GM19438 (cell line): ENCODE measurements at regions not wholly inside any gene's neighbourhood (a gene's known extent, or its start where the extent isn't known, plus 50 kb on each side); places are given as distances from the start of the nearest gene placed in this dataset.

ENCODE experiments used
- ATAC-seq: cut with Tn5 transposase; IDR thresholded peaks from one replicate; pipeline ENCODE4 v1.9.1; 2021; ENCODE audit warnings: low read depth; ENCODE audit not compliant: unreplicated experiment

DNA sequence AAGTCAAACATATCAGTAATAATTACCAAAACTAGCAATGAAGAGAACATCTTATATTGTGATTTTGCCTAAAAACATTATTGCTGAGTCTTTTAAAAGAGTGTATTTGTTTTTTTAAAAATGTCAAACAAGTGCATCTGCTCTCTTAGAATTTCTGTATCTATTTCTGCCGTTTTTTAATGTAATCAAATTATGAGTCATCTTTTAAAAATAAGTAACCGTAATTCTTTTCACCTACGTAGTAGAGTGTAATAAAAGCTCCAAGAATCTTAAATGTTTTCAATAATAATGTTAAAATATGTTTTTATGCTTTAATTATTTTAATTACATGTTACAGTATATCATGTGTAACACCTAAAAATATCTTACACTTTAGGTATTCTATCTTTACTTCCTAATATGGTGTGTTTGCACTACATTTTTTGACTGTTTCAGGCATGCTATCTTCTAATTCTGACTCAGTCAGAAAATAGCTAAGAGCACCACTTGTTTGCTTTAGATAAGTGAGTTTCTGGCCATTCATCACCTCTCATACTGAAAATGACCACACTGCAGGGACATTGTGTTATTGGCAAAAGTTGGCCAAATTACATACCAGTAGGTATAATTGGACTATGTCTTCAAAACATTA is 368.5 kb downstream of the PCDH7 start:
- no peak for ATAC-seq

DNA sequence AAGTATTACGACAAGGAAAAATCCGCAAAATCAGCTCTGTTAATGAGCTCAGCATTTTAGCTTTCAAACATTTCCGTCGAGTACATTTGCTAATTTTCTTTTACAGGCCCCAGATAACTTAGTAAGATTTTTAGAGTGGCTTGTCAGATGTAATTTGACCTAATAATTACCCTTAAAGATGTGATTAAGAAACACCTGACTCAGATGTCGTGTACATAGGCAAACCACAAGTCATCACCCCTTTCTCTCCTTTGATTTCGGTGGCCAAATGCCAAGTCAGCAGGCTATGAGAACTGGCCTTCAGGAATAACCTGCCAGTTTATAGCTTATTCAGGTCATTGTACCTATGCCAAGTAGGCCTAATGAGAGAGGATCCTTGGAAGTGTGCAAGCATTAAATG is 369.6 kb downstream of the PCDH7 start:
- no peak for ATAC-seq

DNA sequence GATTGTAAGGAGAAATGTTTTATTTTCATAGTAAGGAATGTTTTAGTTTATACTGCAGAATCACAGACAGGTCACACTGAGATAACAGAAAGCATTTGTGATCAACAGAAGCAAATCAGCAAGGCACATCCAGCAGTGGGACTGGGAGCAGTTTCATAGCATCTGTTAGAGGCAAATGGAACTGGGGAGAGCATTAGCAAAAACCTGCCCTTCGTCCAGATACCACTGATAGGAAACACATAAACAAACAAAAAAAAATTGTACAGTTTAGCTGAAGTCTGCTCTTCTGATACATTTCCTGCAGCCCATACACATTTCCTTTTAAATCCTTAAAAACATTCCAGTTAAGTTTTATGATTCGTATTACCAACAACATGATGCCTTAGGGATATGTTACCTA is 374.3 kb downstream of the PCDH7 start:
- no peak for ATAC-seq

DNA sequence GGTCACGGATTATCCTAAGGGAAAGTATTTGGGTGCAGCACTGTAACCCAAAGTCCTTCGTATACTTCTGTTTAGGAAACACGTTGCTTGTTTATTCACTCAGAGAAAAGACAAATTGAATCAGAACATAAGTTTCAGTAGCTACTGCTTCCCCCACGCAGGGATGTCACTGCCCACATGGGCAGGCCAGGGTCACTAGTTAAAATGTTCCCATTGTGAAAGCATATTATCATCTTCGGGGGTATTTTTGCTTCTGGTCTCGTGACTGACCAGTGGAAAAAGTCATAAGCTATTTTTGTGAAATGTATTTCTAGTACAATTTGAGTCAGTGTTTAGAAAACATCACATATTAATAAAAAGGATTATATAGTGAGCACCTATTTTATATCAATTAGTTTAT is 377.8 kb downstream of the PCDH7 start:
- ATAC-seq = no peak

DNA sequence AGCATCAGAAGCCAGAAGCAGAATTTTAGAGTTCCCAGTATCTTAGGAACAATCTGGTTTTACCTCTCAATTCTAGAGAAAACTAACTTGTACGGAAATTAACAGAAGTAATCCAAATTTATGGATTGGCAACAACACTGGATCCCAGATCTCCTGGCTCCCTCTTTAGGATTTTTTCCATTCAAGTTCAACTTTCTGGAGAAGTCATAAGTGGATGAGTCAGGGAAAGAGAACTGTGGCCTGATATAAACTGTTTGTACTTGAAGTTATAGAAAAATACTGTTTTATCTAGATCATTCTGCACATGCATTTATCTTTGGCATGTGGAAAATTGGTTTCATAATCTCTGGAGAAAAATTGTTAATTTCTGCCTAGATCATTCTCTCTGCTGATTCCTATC is 380.4 kb downstream of the PCDH7 start:
- ATAC-seq = no peak

DNA sequence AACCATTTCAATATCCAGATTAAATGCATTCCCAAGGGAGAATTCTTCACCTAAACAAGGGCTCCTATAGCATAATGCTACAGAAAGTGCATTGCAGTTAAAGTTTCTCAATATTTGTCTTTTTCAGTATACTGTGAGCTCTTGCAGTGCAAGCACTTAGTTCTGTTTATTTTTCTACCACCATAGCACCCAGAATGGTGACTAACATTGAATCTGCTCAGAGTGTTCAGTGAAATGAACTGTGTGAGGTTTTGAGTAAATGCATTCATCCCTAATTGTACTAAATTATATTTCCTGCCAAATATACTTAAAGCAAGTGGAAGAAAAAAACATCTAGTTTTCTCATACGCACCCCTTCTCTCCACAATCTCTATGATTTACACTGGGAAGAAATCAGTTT is 383.9 kb downstream of the PCDH7 start:
- ATAC-seq = no peak

DNA sequence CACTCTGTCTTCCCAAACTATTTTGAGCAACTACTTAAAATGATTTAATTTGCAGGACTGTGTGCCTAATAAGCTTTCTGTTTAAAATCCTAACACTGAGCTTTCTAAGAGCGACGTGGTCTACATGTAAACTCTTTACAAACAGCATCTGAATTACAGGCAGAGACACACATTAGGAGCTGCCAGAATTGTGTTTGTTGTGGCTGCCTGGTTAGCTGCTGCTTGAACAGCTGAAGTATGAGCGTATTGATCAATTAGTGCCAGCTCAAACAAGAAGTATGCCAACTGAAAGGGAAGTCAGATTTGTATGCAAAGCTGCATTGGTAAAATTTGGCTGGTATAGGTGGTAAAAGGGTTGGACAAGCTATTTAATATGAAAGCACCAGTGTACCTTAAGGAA is 384.4 kb downstream of the PCDH7 start:
- no peak for ATAC-seq

DNA sequence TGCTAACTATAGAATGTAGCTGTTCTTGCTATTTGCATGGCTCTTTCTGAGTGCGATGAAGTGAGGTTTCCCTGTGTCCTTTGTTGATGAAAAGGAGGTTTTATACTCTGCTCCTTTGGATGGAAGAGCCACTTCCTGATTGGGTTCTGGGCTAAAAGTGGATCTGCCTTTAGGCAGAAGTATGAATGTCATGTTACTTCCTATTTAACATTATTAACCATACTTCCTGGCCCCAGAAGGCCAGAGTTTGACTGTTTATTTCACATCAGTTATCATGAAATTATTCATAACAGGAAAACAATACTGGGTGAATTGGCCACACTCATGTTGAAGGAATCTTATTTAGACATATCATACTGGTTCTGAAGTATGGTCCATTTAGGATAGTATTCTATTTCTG is 386.2 kb downstream of the PCDH7 start:
- no peak for ATAC-seq

DNA sequence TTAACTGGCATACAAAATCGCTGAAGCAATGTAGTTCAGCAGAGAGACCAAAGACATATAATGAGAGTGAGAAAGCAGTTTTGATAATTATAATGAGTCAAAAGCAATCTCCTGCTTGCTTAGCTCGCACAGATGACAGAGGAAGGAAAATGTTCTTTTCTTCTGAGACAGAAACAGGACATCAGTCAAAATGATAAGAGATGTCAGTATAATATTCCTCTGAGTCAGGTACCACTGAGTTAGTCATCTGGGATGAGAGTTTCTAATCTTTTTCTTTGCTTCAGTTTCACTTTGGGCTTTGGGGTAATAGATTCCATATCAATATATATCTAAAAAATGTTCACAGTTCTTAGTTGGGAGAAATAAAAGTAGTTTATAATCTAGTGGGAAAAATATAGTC is 387.2 kb downstream of the PCDH7 start:
- ATAC-seq = no peak

DNA sequence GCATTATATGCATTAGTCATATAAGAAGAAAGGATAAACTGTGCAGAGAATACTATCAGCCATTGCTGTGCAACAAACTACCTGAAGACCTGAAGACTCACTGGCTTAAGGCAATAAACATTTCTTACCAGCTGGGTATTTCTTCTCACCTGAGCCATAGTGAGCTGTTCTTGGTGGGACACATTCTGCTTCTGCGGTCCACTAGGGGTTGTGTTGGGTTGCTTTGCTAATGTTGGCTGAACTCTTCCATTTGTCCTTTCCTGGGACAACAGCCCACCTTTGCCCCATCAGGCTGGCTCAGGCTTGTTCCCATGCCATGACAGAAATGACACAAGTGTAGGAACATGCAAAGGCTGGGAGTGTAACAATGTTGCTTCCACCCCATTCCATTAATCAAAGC is 388.6 kb downstream of the PCDH7 start:
- no peak for ATAC-seq

DNA sequence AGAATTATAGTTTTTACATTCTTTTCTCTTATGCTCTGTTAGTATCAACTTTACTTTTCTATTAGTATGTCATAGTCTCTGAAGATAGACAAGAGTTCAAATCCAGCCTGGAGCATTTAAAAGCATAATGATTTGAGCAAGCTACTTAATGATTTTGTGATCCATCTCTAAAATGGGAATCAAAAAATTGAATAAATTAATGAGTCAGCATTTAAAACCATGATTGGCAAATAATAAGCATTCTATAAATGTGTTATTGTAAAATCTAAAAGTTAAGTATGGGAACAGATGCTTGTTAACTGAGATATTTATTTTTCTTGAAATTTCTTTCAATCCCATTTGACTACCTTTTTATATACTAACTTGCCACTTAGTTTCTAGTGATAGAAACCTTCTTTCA is 391.6 kb downstream of the PCDH7 start:
- no peak for ATAC-seq

DNA sequence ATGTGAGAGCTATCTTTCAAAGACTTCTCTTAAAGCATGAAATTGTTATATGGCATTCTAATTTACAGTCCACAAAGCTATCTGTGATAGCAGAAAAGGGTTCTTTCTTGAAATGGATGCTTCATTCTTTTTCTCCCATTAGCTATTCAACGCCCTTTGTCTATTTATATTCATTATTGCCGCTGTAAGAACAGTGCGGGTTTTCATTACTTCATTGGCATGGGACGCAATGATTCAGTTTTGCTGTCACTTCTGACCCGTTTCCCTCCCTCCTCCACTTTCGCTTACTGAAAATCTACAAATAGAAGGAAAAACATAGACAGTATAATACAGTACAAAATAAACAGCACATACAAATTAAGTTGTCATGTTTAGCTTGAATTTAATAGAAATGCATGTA is 394.6 kb downstream of the PCDH7 start:
- no peak for ATAC-seq

DNA sequence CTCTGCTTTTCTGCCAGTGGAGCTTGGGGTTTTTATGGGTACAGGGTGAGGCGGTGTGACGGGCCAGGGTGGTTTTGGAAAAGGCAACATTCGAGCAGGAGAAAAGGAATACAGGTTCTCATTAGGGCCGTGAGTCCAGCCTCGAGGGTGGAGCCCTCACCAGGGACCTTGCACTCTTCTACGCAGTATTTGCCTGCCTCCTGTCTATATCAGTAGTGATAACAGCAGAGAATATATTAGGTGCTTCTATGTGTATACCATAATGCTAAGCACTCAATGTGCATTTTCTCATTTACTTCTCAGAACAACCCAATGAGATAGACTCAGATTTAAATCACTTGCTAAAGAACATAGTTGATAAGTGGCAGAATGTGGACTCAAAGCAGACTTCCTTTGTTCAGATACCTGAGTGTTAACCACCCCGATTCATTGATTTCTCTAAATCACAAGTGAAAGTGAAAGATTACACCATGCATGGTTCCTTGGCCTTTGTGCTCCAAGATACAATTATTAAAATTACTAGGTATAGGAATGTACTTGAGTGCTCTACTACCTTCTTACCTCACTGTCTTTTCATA is 403.9 kb downstream of the PCDH7 start:
- ATAC-seq = no peak

DNA sequence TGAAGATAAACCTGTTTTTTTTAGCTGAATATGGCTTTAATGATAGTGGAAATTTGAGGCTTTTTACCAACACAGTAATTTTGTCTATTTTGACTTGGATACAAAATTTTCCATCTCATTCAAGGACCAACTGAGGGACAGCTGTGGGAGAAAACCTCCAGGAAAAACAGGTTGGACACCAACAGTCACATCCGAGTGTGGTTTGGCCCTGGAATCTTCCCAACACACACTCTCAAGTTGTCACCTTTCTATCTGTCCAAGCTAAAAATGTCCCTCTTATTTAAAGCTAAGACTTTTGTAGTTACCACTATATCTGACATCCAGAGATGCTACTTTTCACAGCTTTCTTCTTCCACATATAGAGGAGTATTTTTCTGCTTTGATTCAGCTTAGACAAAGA is 404.9 kb downstream of the PCDH7 start:
- no peak for ATAC-seq

DNA sequence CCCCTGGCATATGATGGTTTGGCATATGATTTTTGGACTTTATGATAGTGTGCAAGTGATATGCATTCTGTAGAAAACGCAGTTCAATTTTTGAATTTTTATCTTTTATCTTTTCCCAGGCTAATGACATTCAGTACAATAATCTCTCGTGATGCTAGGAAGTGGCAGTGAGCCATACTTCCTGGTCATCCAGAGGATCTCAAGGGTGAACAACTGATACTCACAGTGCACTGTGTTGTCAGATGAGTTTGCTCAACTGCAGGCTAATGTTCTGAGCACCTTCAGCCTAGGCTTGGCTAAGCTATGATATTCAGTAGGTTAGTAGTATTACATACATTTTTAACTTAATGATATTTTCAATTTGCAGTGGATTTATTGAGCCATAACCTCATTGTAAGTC is 405.3 kb downstream of the PCDH7 start:
- ATAC-seq = no peak

DNA sequence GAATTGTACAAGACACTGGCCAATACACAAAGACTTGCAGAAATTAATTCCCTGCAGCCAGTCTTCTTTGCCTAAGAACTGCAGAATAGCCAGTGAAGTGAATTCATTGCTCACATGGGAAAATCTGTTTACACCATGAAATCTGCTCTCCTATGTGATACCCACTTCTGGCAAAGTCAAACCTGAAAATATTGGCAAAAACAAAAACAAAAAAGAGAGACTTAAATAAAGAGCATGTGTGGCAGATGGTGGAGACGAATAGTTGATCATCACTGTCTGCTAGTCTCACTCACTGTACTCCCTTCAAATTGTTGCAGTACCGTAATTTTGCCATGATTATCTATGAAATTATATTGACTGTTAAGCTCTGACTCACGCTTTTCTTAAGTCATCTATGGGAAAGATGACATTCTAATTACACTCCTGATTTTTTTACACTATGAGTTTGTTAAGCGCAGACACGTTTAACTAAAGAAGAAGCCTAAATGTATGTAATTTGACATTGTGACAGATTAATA is 406.8 kb downstream of the PCDH7 start:
- ATAC-seq = no peak

DNA sequence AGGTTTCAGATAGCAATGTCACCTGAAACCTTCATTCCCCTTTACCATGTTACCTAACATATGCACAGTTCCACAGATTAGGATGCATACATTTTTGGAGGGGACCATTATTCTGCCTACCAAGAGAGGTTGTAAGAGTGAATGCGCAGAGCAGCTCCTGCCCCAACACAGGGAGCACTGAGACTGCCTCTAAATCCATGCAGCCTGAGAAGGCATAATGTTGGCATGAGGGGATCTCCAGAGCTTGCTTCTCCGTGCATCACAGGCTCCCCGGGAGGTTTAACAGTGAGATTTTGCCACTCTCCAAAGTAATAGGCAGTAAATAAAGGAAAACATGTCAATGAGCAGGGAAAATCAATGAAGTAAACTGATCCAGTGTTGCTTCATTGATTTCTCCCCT is 410.8 kb downstream of the PCDH7 start:
- ATAC-seq = no peak

DNA sequence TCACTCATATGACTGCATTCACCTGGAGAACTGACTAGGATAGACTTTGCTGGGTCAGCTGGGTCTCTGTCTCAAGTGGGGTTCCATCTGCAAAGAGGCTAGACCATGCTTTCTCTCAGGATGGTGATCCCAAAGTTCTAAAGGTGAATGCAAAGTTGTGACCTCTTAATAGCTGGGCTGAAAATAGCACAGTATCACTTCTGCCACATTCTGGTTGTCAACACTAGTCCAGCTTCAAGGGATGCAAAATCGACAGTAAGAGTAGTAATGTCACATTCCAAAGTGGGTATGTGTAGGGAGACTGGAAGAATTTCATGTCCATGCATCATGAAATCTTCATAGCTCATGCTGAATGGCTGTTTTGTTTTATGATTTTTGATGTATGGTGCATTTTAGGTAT is 414.6 kb downstream of the PCDH7 start:
- no peak for ATAC-seq

DNA sequence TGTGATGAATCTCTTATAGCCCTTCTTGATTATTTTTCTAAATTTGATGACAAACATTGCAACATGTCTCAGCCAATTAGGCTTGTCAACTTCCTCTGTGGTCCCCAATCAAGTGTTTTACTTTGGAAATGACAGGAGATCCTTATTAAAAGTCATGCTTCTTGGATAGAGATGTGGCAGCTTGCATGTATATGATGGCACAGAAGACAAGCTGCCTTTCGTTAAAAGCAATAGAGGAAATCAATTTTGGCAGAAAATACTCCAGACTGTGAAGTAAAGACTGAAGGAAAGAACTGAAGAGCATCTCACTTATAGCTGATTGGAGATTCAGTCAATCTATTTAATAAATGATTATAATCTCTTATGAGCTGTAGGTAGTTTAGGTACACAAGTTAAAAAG is 419.6 kb downstream of the PCDH7 start:
- no peak for ATAC-seq

DNA sequence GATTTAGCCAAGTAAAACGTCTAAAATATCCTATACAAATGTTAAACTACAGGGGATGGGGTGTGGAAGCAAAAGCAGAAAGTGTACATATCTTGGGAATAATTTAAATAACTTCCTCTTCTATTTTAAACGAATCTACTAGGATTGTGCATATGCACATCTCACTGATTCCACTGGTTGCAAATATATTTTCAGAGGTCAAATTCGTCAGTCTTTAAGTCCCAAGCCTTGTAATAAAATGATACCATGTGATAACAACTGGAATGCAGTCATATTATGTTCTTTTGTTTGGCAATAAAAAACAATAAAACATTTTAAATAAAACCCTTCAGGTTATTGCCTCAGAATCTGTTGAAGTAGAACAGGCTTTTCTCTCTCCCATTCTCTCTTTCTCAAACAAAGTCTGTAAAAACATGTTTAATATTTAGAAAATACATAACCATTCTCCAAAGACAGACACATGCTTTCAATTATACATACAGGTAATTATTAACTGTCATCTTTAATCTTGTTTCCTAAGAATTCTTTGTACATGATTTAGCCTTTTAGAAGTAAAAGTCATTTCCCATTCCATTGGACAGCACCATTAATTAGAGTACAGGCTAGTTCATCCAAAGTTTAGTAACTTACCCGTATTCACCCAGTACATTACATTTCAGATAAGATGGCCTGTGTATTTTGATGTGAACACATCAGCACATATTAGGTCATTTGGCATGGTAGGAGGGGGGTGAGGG is 421.1 kb downstream of the PCDH7 start:
- ATAC-seq = no peak

DNA sequence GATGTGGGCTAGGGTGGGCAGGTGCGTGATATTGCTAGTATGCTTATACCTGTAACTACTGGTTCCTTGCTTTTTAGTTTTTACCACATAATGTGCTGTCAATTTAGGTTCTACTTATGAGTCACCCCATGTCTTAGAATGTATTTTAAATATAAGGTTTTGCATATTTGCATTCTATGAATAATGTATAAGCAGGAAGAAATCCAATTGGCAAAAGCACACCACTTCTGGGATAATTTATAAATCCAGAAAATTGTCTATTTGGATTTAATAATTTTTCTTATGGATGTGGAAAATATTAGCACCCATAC is 421.6 kb downstream of the PCDH7 start:
- no peak for ATAC-seq

DNA sequence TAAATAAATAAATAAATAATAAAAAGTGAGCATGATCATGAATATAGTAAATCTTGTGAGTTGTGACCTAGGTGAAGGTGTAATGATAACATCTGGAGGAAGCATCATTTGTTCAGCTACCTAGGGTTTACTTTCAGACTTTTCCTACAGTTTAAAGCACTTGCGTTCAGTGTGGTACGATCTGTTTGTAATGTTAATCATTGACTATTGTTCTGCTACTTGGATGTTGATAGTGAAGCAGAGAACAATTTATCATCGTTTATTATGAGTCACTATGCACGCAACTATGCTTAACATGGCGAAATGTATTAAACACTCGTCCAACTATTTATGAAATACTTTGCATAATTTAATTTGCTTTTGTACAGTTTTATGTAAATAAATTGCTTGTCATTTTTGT is 426.2 kb downstream of the PCDH7 start:
- ATAC-seq = no peak
